Ishikawa (cell line): ENCODE measurements at regions not wholly inside any gene's neighbourhood (a gene's known extent, or its start where the extent isn't known, plus 50 kb on each side); places are given as distances from the start of the nearest gene placed in this dataset.

Experiments used
- CEBPB ChIP-seq: IDR thresholded peaks from 2 replicates; pipeline ENCODE4 v1.6.1; 2012
- CREB1 ChIP-seq: IDR thresholded peaks from 2 replicates; pipeline ENCODE4 v1.6.1; 2012; ENCODE audit warnings: low read depth
- EGR1 ChIP-seq: IDR thresholded peaks from 2 replicates; pipeline ENCODE4 v1.6.1; 2012
- EP300 ChIP-seq: IDR thresholded peaks from 2 replicates; pipeline ENCODE4 v1.6.1; 2012; ENCODE audit warnings: borderline replicate concordance
- FOXM1 ChIP-seq: IDR thresholded peaks from 2 replicates; pipeline ENCODE4 v1.6.1; 2012; ENCODE audit warnings: low read depth, borderline replicate concordance
- NFIC ChIP-seq: IDR thresholded peaks from 2 replicates; pipeline ENCODE4 v1.6.1; 2012
- RAD21 ChIP-seq: IDR thresholded peaks from 2 replicates; pipeline ENCODE4 v1.6.1; 2012; ENCODE audit warnings: low read depth
- REST ChIP-seq: IDR thresholded peaks from 2 replicates; pipeline ENCODE4 v1.6.1; 2012; ENCODE audit warnings: low read depth, mild to moderate bottlenecking
- TAF1 ChIP-seq: IDR thresholded peaks from 2 replicates; pipeline ENCODE4 v1.6.1; 2012; ENCODE audit warnings: low read depth, mild to moderate bottlenecking
- TCF12 ChIP-seq: IDR thresholded peaks from 2 replicates; pipeline ENCODE4 v1.6.1; 2012; ENCODE audit warnings: low read depth
- TEAD4 ChIP-seq: IDR thresholded peaks from 2 replicates; pipeline ENCODE4 v1.6.1; 2012
- USF1 ChIP-seq: IDR thresholded peaks from 2 replicates; pipeline ENCODE4 v1.6.1; 2012
- YY1 ChIP-seq: IDR thresholded peaks from 2 replicates; pipeline ENCODE4 v1.6.1; 2012; ENCODE audit warnings: low read depth
- ZBTB7A ChIP-seq: IDR thresholded peaks from 2 replicates; pipeline ENCODE4 v1.6.1; 2012; ENCODE audit warnings: low read depth
- TF ChIP-seq, protein P1 (sequence below): IDR thresholded peaks from 2 replicates; pipeline ENCODE4 v1.6.1; 2012

- TF ChIP-seq RAD21, result no peak
Observed at GRCh38 chr4:188732131-188732530, 592.9 kb downstream of the TRIML1 start.

- TF ChIP-seq TCF12 (no peak), TEAD4 (no peak), TAF1 (no peak)
Observed at GRCh38 chr4:188735082-188735481, 595.8 kb downstream of the TRIML1 start.

DNA sequence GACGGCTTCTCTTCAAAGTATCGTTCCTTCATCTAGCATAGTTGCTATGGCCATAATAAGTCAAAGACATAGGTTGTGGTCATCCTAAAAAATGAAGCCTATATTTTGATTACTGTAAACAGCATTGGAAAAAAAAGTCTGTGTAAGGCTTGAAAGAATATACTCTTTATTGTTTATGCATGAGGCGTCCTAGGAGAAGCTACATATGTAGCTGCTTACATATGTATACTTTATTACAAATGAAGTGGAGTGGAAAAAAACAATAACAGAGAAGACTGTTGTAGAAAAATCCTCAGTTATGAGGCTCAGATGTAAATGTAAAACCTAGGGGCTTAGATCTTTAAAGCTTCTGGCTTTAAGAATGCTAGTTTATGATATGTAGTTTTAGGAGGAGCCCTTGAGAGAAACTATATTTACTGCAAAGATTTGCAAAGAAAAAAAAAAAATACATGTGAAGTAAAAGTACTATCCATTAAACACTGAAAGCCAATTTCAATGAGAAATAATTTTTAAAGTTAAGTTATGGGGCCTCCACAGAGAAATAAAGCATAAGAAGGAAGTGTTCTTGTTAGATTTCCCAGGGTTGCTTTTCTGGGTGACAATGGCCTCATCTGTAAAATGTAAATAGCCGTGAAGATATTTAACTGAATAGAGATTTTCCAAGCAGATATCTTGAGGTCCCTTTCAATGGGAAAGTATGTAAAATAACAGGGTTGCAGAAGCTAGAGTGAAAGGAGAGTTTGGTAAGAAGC is 598.2 kb downstream of the TRIML1 start:
- TF ChIP-seq USF1 (no peak), YY1 (no peak), TEAD4 (no peak), EGR1 (no peak), TAF1 (no peak)

DNA sequence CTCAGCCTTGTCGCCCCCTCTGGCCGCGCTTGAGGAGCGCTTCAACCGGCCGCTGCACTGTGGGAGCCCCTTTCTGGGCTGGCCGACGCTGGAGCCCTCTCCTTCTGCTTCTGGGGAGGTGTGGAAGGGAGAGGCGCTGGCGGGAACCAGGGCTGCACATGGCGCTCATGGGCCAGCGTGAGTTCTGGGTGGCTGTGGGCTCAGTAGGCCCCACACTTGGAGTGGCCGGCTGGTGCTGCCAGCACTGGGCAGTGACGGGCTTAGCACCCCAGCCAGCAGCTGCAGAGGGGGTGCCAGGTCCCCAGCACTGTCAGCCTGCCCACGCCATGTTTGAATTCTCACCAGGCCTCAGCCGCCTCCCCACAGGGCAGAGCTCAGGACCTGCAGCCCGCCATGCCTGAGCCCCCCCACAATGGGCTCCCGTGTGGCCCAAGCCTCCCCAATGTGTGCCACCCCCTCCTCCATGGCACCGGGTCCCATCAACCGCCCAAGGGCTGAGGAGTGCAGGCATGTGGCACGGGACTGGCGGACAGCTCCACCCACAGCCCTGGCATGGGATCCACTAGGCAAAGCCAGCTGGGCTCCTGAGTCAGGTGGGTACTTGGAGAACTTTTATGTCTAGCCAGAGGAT is 615.2 kb downstream of the TRIML1 start:
- TF ChIP-seq FOXM1, result no peak
- TF ChIP-seq, protein P1, sequence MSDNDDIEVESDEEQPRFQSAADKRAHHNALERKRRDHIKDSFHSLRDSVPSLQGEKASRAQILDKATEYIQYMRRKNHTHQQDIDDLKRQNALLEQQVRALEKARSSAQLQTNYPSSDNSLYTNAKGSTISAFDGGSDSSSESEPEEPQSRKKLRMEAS, result no peak

GRCh38 chr4:188767496-188767895 is 628.3 kb downstream of the TRIML1 start:
- TF ChIP-seq ZBTB7A (no peak), EGR1 (no peak), CEBPB (no peak), CREB1 (no peak), TAF1 (no peak), USF1 (no peak), TEAD4 (no peak), FOXM1 (no peak), TCF12 (no peak), RAD21 (no peak), YY1 (no peak)
- TF ChIP-seq, protein P1, result no peak

DNA sequence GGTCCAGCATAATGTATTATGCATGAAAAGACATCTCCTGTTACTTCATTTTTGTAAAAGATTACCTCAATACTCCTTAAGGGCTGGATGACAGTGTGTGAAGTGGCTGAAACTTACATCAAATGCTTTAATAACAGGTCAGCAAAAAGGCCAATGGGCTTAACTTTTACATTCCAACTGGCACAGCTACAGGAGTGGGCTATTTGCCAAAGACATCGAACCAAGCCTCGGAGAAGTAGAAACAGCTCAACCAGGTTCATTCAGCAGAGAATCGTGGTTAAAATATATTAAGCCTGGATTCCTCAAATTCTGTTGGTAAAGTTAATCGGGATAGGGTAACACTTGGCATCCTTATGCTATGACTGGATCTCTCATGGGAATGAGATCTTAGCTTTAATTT is 639.7 kb downstream of the TRIML1 start:
- TF ChIP-seq CREB1 (no peak), TCF12 (no peak), EGR1 (no peak), REST (no peak), TEAD4 (no peak), ZBTB7A (no peak), CEBPB (no peak), TAF1 (no peak), YY1 (no peak), EP300 (no peak), NFIC (no peak), FOXM1 (no peak), RAD21 (no peak), USF1 (no peak)
- TF ChIP-seq, protein P1, result no peak

DNA sequence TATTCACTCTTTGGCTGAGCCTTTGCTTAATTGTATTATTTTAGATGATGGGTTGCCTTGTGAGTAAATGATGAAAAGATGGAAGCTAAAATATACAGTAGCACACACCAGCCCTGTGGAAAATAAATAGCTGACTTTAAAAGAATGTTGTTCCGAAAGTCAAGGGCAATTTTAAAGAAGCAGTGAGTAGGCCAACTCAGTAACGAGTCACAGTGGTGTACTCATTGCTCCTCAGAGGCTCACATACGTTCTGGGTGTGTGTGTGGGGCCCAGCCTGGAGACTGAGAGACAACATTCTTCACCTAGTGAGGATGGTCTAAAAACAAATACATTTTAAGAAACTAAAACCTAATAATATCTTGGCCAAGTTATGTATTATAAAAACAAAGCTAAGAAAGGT is 640.3 kb downstream of the TRIML1 start:
- TF ChIP-seq ZBTB7A (no peak), EP300 (no peak), TAF1 (no peak), REST (no peak), EGR1 (no peak), YY1 (no peak), TEAD4 (no peak), FOXM1 (no peak), RAD21 (no peak)
